ENCODE measurements at regions not wholly inside any gene's neighbourhood (a gene's known extent, or its start where the extent isn't known, plus 50 kb on each side); places are given as distances from the start of the nearest gene placed in this dataset.
A peak's percentile ranks its signal among the peaks of the same experiment; 100 is the strongest.

GRCh38 chr1:60911966-60912697, 170.2 kb upstream of the NFIA start:
- Histone ChIP-seq H3K4me3 (ENCODE audit: control insufficient read depth in 1 of 7, extremely low read depth in 1 of 7, insufficient read depth in 4 of 7, low read depth in 2 of 7, low read length in 6 of 7) (no peak overlapping the region), H3K9me3 (ENCODE audit: control extremely low read depth in 1 of 5, control insufficient read depth in 4 of 5, insufficient read depth in 2 of 5, low read depth in 1 of 5, low read length in 4 of 5) (no peaks in the 10 kb centered on the region), H3K36me3 (ENCODE audit: control insufficient read depth in 4 of 4, insufficient read depth in 4 of 4, low read length in 3 of 4) (no peaks in the 10 kb centered on the region), H3K27me3 (replicated peaks in 2 of 5; ENCODE audit: control insufficient read depth in 4 of 5, insufficient read depth in 5 of 5, low read length in 4 of 5) (no peaks in the 10 kb centered on the region), H3K4me1 (ENCODE audit: control extremely low read depth in 1 of 4, control insufficient read depth in 4 of 4, insufficient read depth in 4 of 4, low read length in 3 of 4) (peaks cover 6 to 15% (median 12%) of the 10 kb centered on the region in 4 experiments), H3K27ac (ENCODE audit: insufficient read depth in 1 of 2, low read depth in 1 of 2, low read length in 2 of 2, poor library complexity in 1 of 2, severe bottlenecking in 2 of 2) (no peak overlapping the region)
- POLR2A ChIA-PET = no interaction called here
- DNase-seq = peak; percentile 22 to 87 (median 76)
- 9% methylated on average over 8 of the region's 9 CpGs for WGBS (ENCODE audit: insufficient coverage)
- CTCF ChIA-PET = interaction anchor here (0.7 to 1.1 kb wide), 2 partner anchors 10 to 11 kb away, joined by 3 to 4 read pairs; no protein-coding TSS in a partner anchor

- Histone ChIP-seq H3K4me1 (ENCODE audit: control extremely low read depth in 1 of 4, control insufficient read depth in 4 of 4, insufficient read depth in 4 of 4, low read length in 3 of 4) (peaks cover 6 to 21% (median 12%) of the 10 kb centered on the region in 4 experiments), H3K9me3 (ENCODE audit: control extremely low read depth in 1 of 5, control insufficient read depth in 4 of 5, insufficient read depth in 2 of 5, low read depth in 1 of 5, low read length in 4 of 5) (no peaks in the 10 kb centered on the region), H3K36me3 (ENCODE audit: control insufficient read depth in 4 of 4, insufficient read depth in 4 of 4, low read length in 3 of 4) (no peaks in the 10 kb centered on the region), H3K27ac (ENCODE audit: insufficient read depth in 1 of 2, low read depth in 1 of 2, low read length in 2 of 2, poor library complexity in 1 of 2, severe bottlenecking in 2 of 2) (no peak overlapping the region), H3K4me3 (ENCODE audit: control insufficient read depth in 1 of 7, extremely low read depth in 1 of 7, insufficient read depth in 4 of 7, low read depth in 2 of 7, low read length in 6 of 7) (no peak overlapping the region), H3K27me3 (replicated peaks in 2 of 5; ENCODE audit: control insufficient read depth in 4 of 5, insufficient read depth in 5 of 5, low read length in 4 of 5) (no peaks in the 10 kb centered on the region)
- DNase-seq = no peak
- WGBS (ENCODE audit: insufficient coverage) = 85% methylated on average over 2 of the region's 4 CpGs
- POLR2A ChIA-PET = no interaction called here
- CTCF ChIA-PET = interaction anchor here (1.3 to 1.4 kb wide), 2 partner anchors 10 to 58 kb away, joined by 3 read pairs; no protein-coding TSS in a partner anchor
Observed at GRCh38 chr1:60908159-60908558, 174.2 kb upstream of the NFIA start.

GRCh38 chr1:60906526-60906925, 175.8 kb upstream of the NFIA start:
- ChIA-PET CTCF (interaction anchor here (1.5 kb wide), 1 partner anchor 13 kb away, joined by 3 read pairs; no protein-coding TSS in a partner anchor), POLR2A (no interaction called here)
- DNase-seq = no peak
- Histone ChIP-seq H3K27me3 (replicated peaks in 2 of 5; ENCODE audit: control insufficient read depth in 4 of 5, insufficient read depth in 5 of 5, low read length in 4 of 5) (no peaks in the 10 kb centered on the region), H3K4me1 (ENCODE audit: control extremely low read depth in 1 of 4, control insufficient read depth in 4 of 4, insufficient read depth in 4 of 4, low read length in 3 of 4) (peaks cover 0 to 11% (median 2%) of the 10 kb centered on the region in 4 experiments), H3K9me3 (ENCODE audit: control extremely low read depth in 1 of 5, control insufficient read depth in 4 of 5, insufficient read depth in 2 of 5, low read depth in 1 of 5, low read length in 4 of 5) (no peaks in the 10 kb centered on the region), H3K4me3 (ENCODE audit: control insufficient read depth in 1 of 7, extremely low read depth in 1 of 7, insufficient read depth in 4 of 7, low read depth in 2 of 7, low read length in 6 of 7) (no peak overlapping the region), H3K27ac (ENCODE audit: insufficient read depth in 1 of 2, low read depth in 1 of 2, low read length in 2 of 2, poor library complexity in 1 of 2, severe bottlenecking in 2 of 2) (no peak overlapping the region), H3K36me3 (ENCODE audit: control insufficient read depth in 4 of 4, insufficient read depth in 4 of 4, low read length in 3 of 4) (no peaks in the 10 kb centered on the region)
- WGBS (ENCODE audit: insufficient coverage) = no CpG with 5 or more reads among the region's 1 CpG

GRCh38 chr1:60906039-60906438, 176.3 kb upstream of the NFIA start:
- WGBS (ENCODE audit: insufficient coverage) = 100% methylated on average over 1 of the region's 2 CpGs
- Histone ChIP-seq H3K4me1 (ENCODE audit: control extremely low read depth in 1 of 4, control insufficient read depth in 4 of 4, insufficient read depth in 4 of 4, low read length in 3 of 4) (peaks cover 0 to 6% (median 0%) of the 10 kb centered on the region in 4 experiments), H3K27ac (ENCODE audit: insufficient read depth in 1 of 2, low read depth in 1 of 2, low read length in 2 of 2, poor library complexity in 1 of 2, severe bottlenecking in 2 of 2) (no peak overlapping the region), H3K27me3 (replicated peaks in 2 of 5; ENCODE audit: control insufficient read depth in 4 of 5, insufficient read depth in 5 of 5, low read length in 4 of 5) (no peaks in the 10 kb centered on the region), H3K36me3 (ENCODE audit: control insufficient read depth in 4 of 4, insufficient read depth in 4 of 4, low read length in 3 of 4) (no peaks in the 10 kb centered on the region), H3K4me3 (ENCODE audit: control insufficient read depth in 1 of 7, extremely low read depth in 1 of 7, insufficient read depth in 4 of 7, low read depth in 2 of 7, low read length in 6 of 7) (no peak overlapping the region), H3K9me3 (ENCODE audit: control extremely low read depth in 1 of 5, control insufficient read depth in 4 of 5, insufficient read depth in 2 of 5, low read depth in 1 of 5, low read length in 4 of 5) (no peaks in the 10 kb centered on the region)
- DNase-seq = no peak
- CTCF ChIA-PET = interaction anchor here (1.5 kb wide), 1 partner anchor 12 kb away, joined by 3 read pairs; no protein-coding TSS in a partner anchor
- POLR2A ChIA-PET = no interaction called here

GRCh38 chr1:60904099-60904851, 178.1 kb upstream of the NFIA start:
- Histone ChIP-seq H3K27ac (ENCODE audit: insufficient read depth in 1 of 2, low read depth in 1 of 2, low read length in 2 of 2, poor library complexity in 1 of 2, severe bottlenecking in 2 of 2) (no peak overlapping the region), H3K9me3 (ENCODE audit: control extremely low read depth in 1 of 5, control insufficient read depth in 4 of 5, insufficient read depth in 2 of 5, low read depth in 1 of 5, low read length in 4 of 5) (no peaks in the 10 kb centered on the region), H3K4me3 (ENCODE audit: control insufficient read depth in 1 of 7, extremely low read depth in 1 of 7, insufficient read depth in 4 of 7, low read depth in 2 of 7, low read length in 6 of 7) (no peak overlapping the region), H3K27me3 (replicated peaks in 2 of 5; ENCODE audit: control insufficient read depth in 4 of 5, insufficient read depth in 5 of 5, low read length in 4 of 5) (no peaks in the 10 kb centered on the region), H3K4me1 (ENCODE audit: control extremely low read depth in 1 of 4, control insufficient read depth in 4 of 4, insufficient read depth in 4 of 4, low read length in 3 of 4) (peaks cover 0 to 6% (median 0%) of the 10 kb centered on the region in 4 experiments), H3K36me3 (ENCODE audit: control insufficient read depth in 4 of 4, insufficient read depth in 4 of 4, low read length in 3 of 4) (no peaks in the 10 kb centered on the region)
- ChIA-PET POLR2A (no interaction called here), CTCF (no interaction called here)
- WGBS (ENCODE audit: insufficient coverage) = 36% methylated on average over 1 of the region's 4 CpGs
- peak in 1 of 3 donors; percentile 23 for DNase-seq

GRCh38 chr1:60903591-60903990, 178.8 kb upstream of the NFIA start:
- POLR2A ChIA-PET = no interaction called here
- H3K27me3 ChIP-seq (replicated peaks in 2 of 5; ENCODE audit: control insufficient read depth in 4 of 5, insufficient read depth in 5 of 5, low read length in 4 of 5) = no peaks in the 10 kb centered on the region
- H3K27ac ChIP-seq (ENCODE audit: insufficient read depth in 1 of 2, low read depth in 1 of 2, low read length in 2 of 2, poor library complexity in 1 of 2, severe bottlenecking in 2 of 2) = no peak overlapping the region
- DNase-seq = no peak
- peaks cover 0 to 6% (median 0%) of the 10 kb centered on the region in 4 experiments for H3K4me1 ChIP-seq (ENCODE audit: control extremely low read depth in 1 of 4, control insufficient read depth in 4 of 4, insufficient read depth in 4 of 4, low read length in 3 of 4)
- H3K9me3 ChIP-seq (ENCODE audit: control extremely low read depth in 1 of 5, control insufficient read depth in 4 of 5, insufficient read depth in 2 of 5, low read depth in 1 of 5, low read length in 4 of 5) = no peaks in the 10 kb centered on the region
- no peaks in the 10 kb centered on the region for H3K36me3 ChIP-seq (ENCODE audit: control insufficient read depth in 4 of 4, insufficient read depth in 4 of 4, low read length in 3 of 4)
- CTCF ChIA-PET = no interaction called here
- no peak overlapping the region for H3K4me3 ChIP-seq (ENCODE audit: control insufficient read depth in 1 of 7, extremely low read depth in 1 of 7, insufficient read depth in 4 of 7, low read depth in 2 of 7, low read length in 6 of 7)
- WGBS (ENCODE audit: insufficient coverage) = 99% methylated on average over 9 of the region's 10 CpGs

GRCh38 chr1:60899464-60899863, 182.9 kb upstream of the NFIA start:
- H3K4me3 ChIP-seq (ENCODE audit: control insufficient read depth in 1 of 7, extremely low read depth in 1 of 7, insufficient read depth in 4 of 7, low read depth in 2 of 7, low read length in 6 of 7) = no peak overlapping the region
- POLR2A ChIA-PET = no interaction called here
- CTCF ChIA-PET = no interaction called here
- H3K36me3 ChIP-seq (ENCODE audit: control insufficient read depth in 4 of 4, insufficient read depth in 4 of 4, low read length in 3 of 4) = no peaks in the 10 kb centered on the region
- H3K4me1 ChIP-seq (ENCODE audit: control extremely low read depth in 1 of 4, control insufficient read depth in 4 of 4, insufficient read depth in 4 of 4, low read length in 3 of 4) = peaks cover 0 to 4% (median 0%) of the 10 kb centered on the region in 4 experiments
- 100% methylated on average over 2 of the region's 3 CpGs for WGBS (ENCODE audit: insufficient coverage)
- no peak overlapping the region for H3K27ac ChIP-seq (ENCODE audit: insufficient read depth in 1 of 2, low read depth in 1 of 2, low read length in 2 of 2, poor library complexity in 1 of 2, severe bottlenecking in 2 of 2)
- DNase-seq = no peak
- no peaks in the 10 kb centered on the region for H3K27me3 ChIP-seq (replicated peaks in 2 of 5; ENCODE audit: control insufficient read depth in 4 of 5, insufficient read depth in 5 of 5, low read length in 4 of 5)
- no peaks in the 10 kb centered on the region for H3K9me3 ChIP-seq (ENCODE audit: control extremely low read depth in 1 of 5, control insufficient read depth in 4 of 5, insufficient read depth in 2 of 5, low read depth in 1 of 5, low read length in 4 of 5)
